ENCODE measurements at regions not wholly inside any gene's neighbourhood (a gene's known extent, or its start where the extent isn't known, plus 50 kb on each side); places are given as distances from the start of the nearest gene placed in this dataset.

DNA sequence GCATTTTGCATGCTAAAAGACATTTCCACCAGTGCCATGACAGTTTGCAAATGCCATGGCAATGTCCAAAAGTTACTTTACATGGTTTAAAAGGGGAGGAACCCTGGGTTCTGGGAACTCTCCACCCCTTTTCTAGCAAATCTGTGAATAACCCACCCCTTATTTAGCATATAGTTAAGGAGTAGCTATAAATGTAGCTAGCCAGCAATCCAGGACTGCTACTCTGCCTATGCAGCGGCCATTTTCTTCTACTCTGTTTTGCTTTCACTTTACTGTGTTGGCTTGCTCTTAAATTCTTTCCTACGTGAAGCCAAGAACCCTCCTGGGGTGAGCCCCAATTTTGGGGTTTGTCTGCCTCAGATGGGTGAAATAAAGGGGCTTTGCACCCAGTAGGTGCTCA, 141.0 kb downstream of the PTPN11 start:
- TF ChIP-seq, protein P1, sequence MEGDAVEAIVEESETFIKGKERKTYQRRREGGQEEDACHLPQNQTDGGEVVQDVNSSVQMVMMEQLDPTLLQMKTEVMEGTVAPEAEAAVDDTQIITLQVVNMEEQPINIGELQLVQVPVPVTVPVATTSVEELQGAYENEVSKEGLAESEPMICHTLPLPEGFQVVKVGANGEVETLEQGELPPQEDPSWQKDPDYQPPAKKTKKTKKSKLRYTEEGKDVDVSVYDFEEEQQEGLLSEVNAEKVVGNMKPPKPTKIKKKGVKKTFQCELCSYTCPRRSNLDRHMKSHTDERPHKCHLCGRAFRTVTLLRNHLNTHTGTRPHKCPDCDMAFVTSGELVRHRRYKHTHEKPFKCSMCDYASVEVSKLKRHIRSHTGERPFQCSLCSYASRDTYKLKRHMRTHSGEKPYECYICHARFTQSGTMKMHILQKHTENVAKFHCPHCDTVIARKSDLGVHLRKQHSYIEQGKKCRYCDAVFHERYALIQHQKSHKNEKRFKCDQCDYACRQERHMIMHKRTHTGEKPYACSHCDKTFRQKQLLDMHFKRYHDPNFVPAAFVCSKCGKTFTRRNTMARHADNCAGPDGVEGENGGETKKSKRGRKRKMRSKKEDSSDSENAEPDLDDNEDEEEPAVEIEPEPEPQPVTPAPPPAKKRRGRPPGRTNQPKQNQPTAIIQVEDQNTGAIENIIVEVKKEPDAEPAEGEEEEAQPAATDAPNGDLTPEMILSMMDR (conservative IDR thresholded peaks at IDR 0.05 in 1 of 2, IDR thresholded peaks at IDR 0.05 in 1 of 2; ENCODE audit: low read depth in 1 of 2, low read length in 2 of 2): no peak
- TF ChIP-seq EZH2 (IDR thresholded peaks at IDR 0.05; ENCODE audit: low read length, missing control alignments): no peak
